WERI-Rb-1 (cell line): ENCODE measurements at regions not wholly inside any gene's neighbourhood (a gene's known extent, or its start where the extent isn't known, plus 50 kb on each side); places are given as distances from the start of the nearest gene placed in this dataset.
"Not testable (repeated sequence)": the region's sequence is repeated elsewhere in the genome, so short reads cannot be mapped to it uniquely, and the experiment has no call there.

Experiments
- DNase-seq: peaks from one replicate; pipeline ENCODE4 v3.0.0-alpha.2; 2020
- H3K27ac ChIP-seq: fragments of 250-450 bp; sonication (Bioruptor Pico); 2 replicates; pipeline ENCODE4 v1.5.1; 2020; ENCODE audit warnings: mild to moderate bottlenecking, moderate library complexity
- H3K27me3 ChIP-seq: fragments of 250-450 bp; sonication (Bioruptor Pico); 2 replicates; pipeline ENCODE4 v1.5.1; 2021; ENCODE audit warnings: mild to moderate bottlenecking, low read depth, moderate library complexity; ENCODE audit not compliant: insufficient read depth, severe bottlenecking
- H3K36me3 ChIP-seq: fragments of 250-450 bp; sonication (Bioruptor Pico); 2 replicates; pipeline ENCODE4 v1.5.1; 2020; ENCODE audit warnings: mild to moderate bottlenecking, moderate library complexity
- H3K4me3 ChIP-seq: 2 replicates; pipeline ENCODE4 v1.5.1; 2011; ENCODE audit warnings: low read depth, mild to moderate bottlenecking, control low read depth, low read length
- H3K9me3 ChIP-seq: fragments of 250-450 bp; sonication (Bioruptor Pico); 2 replicates; pipeline ENCODE4 v1.5.1; 2021; ENCODE audit warnings: mild to moderate bottlenecking, moderate library complexity; ENCODE audit not compliant: severe bottlenecking
- CTCF ChIP-seq: IDR thresholded peaks from 2 replicates; pipeline ENCODE4 v1.5.1; 2011; ENCODE audit warnings: low read depth, mild to moderate bottlenecking, control low read depth, inconsistent platforms, low read length

- not testable (repeated sequence) for H3K27me3 ChIP-seq, H3K9me3 ChIP-seq, H3K27ac ChIP-seq, H3K36me3 ChIP-seq, H3K4me3 ChIP-seq
- TF ChIP-seq CTCF = peak; percentile 54
- DNase-seq = peak; percentile 11
Observed at GRCh38 chr2:89048138-89049066, 356.9 kb downstream of the RPIA start.

- H3K36me3 ChIP-seq, H3K27ac ChIP-seq, H3K9me3 ChIP-seq, DNase-seq, H3K27me3 ChIP-seq, H3K4me3 ChIP-seq: not testable (repeated sequence)
Observed at GRCh38 chr2:89058616-89059015, 367.1 kb downstream of the RPIA start.

- not testable (repeated sequence) for H3K4me3 ChIP-seq, H3K27ac ChIP-seq, DNase-seq, H3K36me3 ChIP-seq, H3K9me3 ChIP-seq, H3K27me3 ChIP-seq
Observed at GRCh38 chr2:89061174-89061573, 369.7 kb downstream of the RPIA start.

GRCh38 chr2:89076771-89077170, 385.3 kb downstream of the RPIA start:
- H3K4me3 ChIP-seq, H3K27ac ChIP-seq, H3K9me3 ChIP-seq, H3K36me3 ChIP-seq, H3K27me3 ChIP-seq, DNase-seq: not testable (repeated sequence)

- not testable (repeated sequence) for H3K27me3 ChIP-seq, DNase-seq, H3K36me3 ChIP-seq, H3K9me3 ChIP-seq, H3K27ac ChIP-seq, H3K4me3 ChIP-seq
Observed at GRCh38 chr2:89092911-89093310, 401.4 kb downstream of the RPIA start.

GRCh38 chr2:89095060-89095459, 403.6 kb downstream of the RPIA start:
- not testable (repeated sequence) for H3K9me3 ChIP-seq, H3K4me3 ChIP-seq, DNase-seq, H3K27me3 ChIP-seq, H3K27ac ChIP-seq, H3K36me3 ChIP-seq
- 0 out of 2 replicates have a peak, but pooled peaks have one; percentile 11 for TF ChIP-seq CTCF

GRCh38 chr2:89102587-89102986, 411.1 kb downstream of the RPIA start:
- H3K27ac ChIP-seq, H3K27me3 ChIP-seq, H3K9me3 ChIP-seq, DNase-seq, H3K36me3 ChIP-seq, H3K4me3 ChIP-seq: not testable (repeated sequence)

GRCh38 chr2:89106369-89107019, 415.0 kb downstream of the RPIA start:
- DNase-seq, H3K4me3 ChIP-seq, H3K27me3 ChIP-seq, H3K9me3 ChIP-seq, H3K36me3 ChIP-seq, H3K27ac ChIP-seq: not testable (repeated sequence)

- DNase-seq, H3K9me3 ChIP-seq, H3K36me3 ChIP-seq, H3K27ac ChIP-seq, H3K27me3 ChIP-seq, H3K4me3 ChIP-seq: not testable (repeated sequence)
- peak; percentile 39; the same call in 1 of the 2 replicates for TF ChIP-seq CTCF
Observed at GRCh38 chr2:89112434-89112833, 421.0 kb downstream of the RPIA start.

GRCh38 chr2:89113286-89113685, 421.8 kb downstream of the RPIA start:
- not testable (repeated sequence) for H3K27ac ChIP-seq, H3K27me3 ChIP-seq, H3K4me3 ChIP-seq, H3K36me3 ChIP-seq, DNase-seq, H3K9me3 ChIP-seq

- not testable (repeated sequence) for H3K36me3 ChIP-seq, H3K9me3 ChIP-seq, H3K27me3 ChIP-seq, H3K27ac ChIP-seq, H3K4me3 ChIP-seq, DNase-seq
Observed at GRCh38 chr2:89129440-89129839, 438.0 kb downstream of the RPIA start.
